ENCODE measurements at regions not wholly inside any gene's neighbourhood (a gene's known extent, or its start where the extent isn't known, plus 50 kb on each side); places are given as distances from the start of the nearest gene placed in this dataset.

GRCh38 chr16:6105115-6105514 is 1007.5 kb upstream of the EEF2KMT start:
- TF ChIP-seq EZH2 (IDR thresholded peaks at IDR 0.05) (no peak), SIN3A (IDR thresholded peaks at IDR 0.05; ENCODE audit: low read depth) (no peak), POLR2AphosphoS5 (IDR thresholded peaks at IDR 0.05; ENCODE audit: low read depth, low read length) (no peak), CTCF (IDR thresholded peaks at IDR 0.05 in 2 of 3, conservative IDR thresholded peaks at IDR 0.05 in 1 of 3; ENCODE audit: borderline replicate concordance in 1 of 3, insufficient read depth in 1 of 3, low read depth in 2 of 3, low read length in 2 of 3) (no peak), ZNF274 (IDR thresholded peaks at IDR 0.05; ENCODE audit: low read depth, low read length) (no peak), REST (IDR thresholded peaks at IDR 0.05; ENCODE audit: low read depth) (no peak), JUND (IDR thresholded peaks at IDR 0.05) (no peak), POLR2A (IDR thresholded peaks at IDR 0.05; ENCODE audit: borderline replicate concordance, extremely low read depth, insufficient read depth, insufficient read length) (no peak), EZH2phosphoT487 (IDR thresholded peaks at IDR 0.05; ENCODE audit: borderline replicate concordance) (no peak), RAD21 (IDR thresholded peaks at IDR 0.05; ENCODE audit: low read depth) (no peak)
